ENCODE measurements at regions not wholly inside any gene's neighbourhood (a gene's known extent, or its start where the extent isn't known, plus 50 kb on each side); places are given as distances from the start of the nearest gene placed in this dataset.

DNA sequence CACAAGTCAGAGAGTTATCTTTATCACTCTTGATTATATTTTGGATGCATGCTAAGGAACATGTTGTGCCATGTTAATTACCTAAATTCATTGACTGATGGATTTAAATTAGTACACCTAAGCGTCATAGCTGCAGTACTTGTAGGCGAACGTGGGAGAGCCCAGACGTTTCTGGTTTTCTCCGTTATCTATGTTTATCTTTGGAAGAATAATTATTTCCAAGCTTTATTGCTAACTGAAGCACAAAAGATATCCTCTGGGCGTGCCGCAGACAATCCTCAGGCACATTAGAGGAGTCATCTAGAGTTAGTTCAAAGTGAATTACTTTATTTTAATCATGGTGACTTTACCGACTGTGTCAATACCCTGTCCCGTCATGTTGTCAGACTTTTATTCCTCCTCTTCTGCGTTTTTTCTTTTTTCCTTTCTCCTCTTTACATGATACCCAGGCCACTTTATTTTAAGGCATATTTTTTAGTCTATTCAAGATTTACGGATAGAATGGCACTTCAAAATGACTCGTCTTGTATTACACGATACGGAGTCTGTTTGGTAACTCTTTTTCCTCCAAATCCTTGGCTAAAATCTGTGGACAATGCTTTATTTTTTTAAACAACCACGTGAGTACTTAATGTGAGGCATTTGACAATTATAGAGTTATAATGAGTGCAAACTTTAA is 632.0 kb upstream of the TENM3 start:
- TF ChIP-seq POLR2A (IDR thresholded peaks at IDR 0.05; ENCODE audit: low read length): no peak
- TF ChIP-seq GATA1 (IDR thresholded peaks at IDR 0.05; ENCODE audit: low read depth, low read length): no peak

All from erythroblast (primary cell).